Mucosa of descending colon (tissue), 3 donors: ENCODE measurements at regions not wholly inside any gene's neighbourhood (a gene's known extent, or its start where the extent isn't known, plus 50 kb on each side); places are given as distances from the start of the nearest gene placed in this dataset.

Experiments used
- ATAC-seq: fragments of 200-7000 bp; cut with Tn5 transposase; one replicate; pipeline ENCODE4 v1.9.1; 2020; ENCODE audit warnings: mild to moderate bottlenecking, moderate library complexity
- DNase-seq, 3 donors: peaks; one replicate each; pipeline ENCODE4 v3.0.0-alpha.2; 2020
- H3K36me3 ChIP-seq: fragments of 200-600 bp; one replicate; pipeline ENCODE4 v1.8.0; 2021; ENCODE audit warnings: low read depth, mild to moderate bottlenecking
- H3K4me1 ChIP-seq: fragments of 200-600 bp; one replicate; pipeline ENCODE4 v1.8.0; 2021; ENCODE audit warnings: low read depth, mild to moderate bottlenecking
- H3K4me3 ChIP-seq: fragments of 200-600 bp; one replicate; pipeline ENCODE4 v1.8.0; 2021; ENCODE audit warnings: mild to moderate bottlenecking
- H3K9me3 ChIP-seq: fragments of 200-600 bp; one replicate; pipeline ENCODE4 v1.8.0; 2021; ENCODE audit warnings: mild to moderate bottlenecking
- CTCF ChIP-seq: fragments of 200-600 bp; IDR thresholded peaks from one replicate; pipeline ENCODE4 v1.8.0; 2022; ENCODE audit warnings: antibody characterized with exemption, mild to moderate bottlenecking
- intact Hi-C, 2 donors: fragments of 100-400 bp; cut with DNase I in 1 of 2; cut with micrococcal nuclease in 1 of 2; formaldehyde crosslinking; loops; one replicate each; pipeline versions ENCODE4 v1.11.0 to v1.11.1; 2022; cut with DNase I, micrococcal nuclease
- donor health status: DM: no; HTN: no; CAD: no; lungs with moderate emphysema.
- donor health status: DM: no; HTN: no; CAD: no.
- donor health status: DM: no; HTN: yes; CAD: no.

- H3K4me1 ChIP-seq: no peaks in the 10 kb centered on the region
- intact Hi-C loops: no loop called here
- H3K4me3 ChIP-seq: no peak overlapping the region
- no peaks in the 10 kb centered on the region for H3K36me3 ChIP-seq
- DNase-seq: no peak
- TF ChIP-seq CTCF: no peak
- ATAC-seq: no peak
- H3K9me3 ChIP-seq: no peaks in the 10 kb centered on the region
Observed at GRCh38 chr2:129490641-129491040, 488.8 kb upstream of the RAB6C start.

- Histone ChIP-seq H3K9me3 (no peaks in the 10 kb centered on the region), H3K4me1 (no peaks in the 10 kb centered on the region), H3K4me3 (no peak overlapping the region), H3K36me3 (no peaks in the 10 kb centered on the region)
- DNase-seq (no peak), ATAC-seq (no peak)
- no peak for TF ChIP-seq CTCF
- intact Hi-C loops: no loop called here
Observed at GRCh38 chr2:129491308-129491707, 488.2 kb upstream of the RAB6C start.

- Histone ChIP-seq H3K4me3 (no peak overlapping the region), H3K9me3 (no peaks in the 10 kb centered on the region), H3K36me3 (no peaks in the 10 kb centered on the region), H3K4me1 (no peaks in the 10 kb centered on the region)
- no peak for TF ChIP-seq CTCF
- ATAC-seq (no peak), DNase-seq (no peak)
- intact Hi-C loops: no loop called here
Observed at GRCh38 chr2:129492548-129492947, 486.9 kb upstream of the RAB6C start.

GRCh38 chr2:129499747-129500146, 479.7 kb upstream of the RAB6C start:
- intact Hi-C loops: no loop called here
- no peaks in the 10 kb centered on the region for H3K4me1 ChIP-seq
- no peak for ATAC-seq
- H3K4me3 ChIP-seq: no peak overlapping the region
- H3K36me3 ChIP-seq: no peaks in the 10 kb centered on the region
- H3K9me3 ChIP-seq: no peaks in the 10 kb centered on the region
- TF ChIP-seq CTCF: no peak
- no peak for DNase-seq

- Histone ChIP-seq H3K36me3 (no peaks in the 10 kb centered on the region), H3K4me1 (no peaks in the 10 kb centered on the region), H3K4me3 (no peak overlapping the region), H3K9me3 (no peaks in the 10 kb centered on the region)
- DNase-seq (no peak), ATAC-seq (no peak)
- intact Hi-C loops: no loop called here
- TF ChIP-seq CTCF: no peak
Observed at GRCh38 chr2:129502781-129503180, 476.7 kb upstream of the RAB6C start.

GRCh38 chr2:129504646-129505045, 474.8 kb upstream of the RAB6C start:
- no peaks in the 10 kb centered on the region for H3K36me3 ChIP-seq
- DNase-seq: no peak
- no peaks in the 10 kb centered on the region for H3K4me1 ChIP-seq
- intact Hi-C loops: no loop called here
- no peak overlapping the region for H3K4me3 ChIP-seq
- ATAC-seq: no peak
- H3K9me3 ChIP-seq: no peaks in the 10 kb centered on the region
- TF ChIP-seq CTCF: no peak
